OCI-M1 (cell line): ENCODE measurements at regions not wholly inside any gene's neighbourhood (a gene's known extent, or its start where the extent isn't known, plus 50 kb on each side); places are given as distances from the start of the nearest gene placed in this dataset.
A peak's percentile ranks its signal among the peaks of the same experiment; 100 is the strongest.
"Not testable (repeated sequence)": the region's sequence is repeated elsewhere in the genome, so short reads cannot be mapped to it uniquely, and the experiment has no call there.

Source experiments
- DNase-seq: peaks from one replicate; lab custom pipeline; 2025; lab: John Stamatoyannopoulos, UW

DNA sequence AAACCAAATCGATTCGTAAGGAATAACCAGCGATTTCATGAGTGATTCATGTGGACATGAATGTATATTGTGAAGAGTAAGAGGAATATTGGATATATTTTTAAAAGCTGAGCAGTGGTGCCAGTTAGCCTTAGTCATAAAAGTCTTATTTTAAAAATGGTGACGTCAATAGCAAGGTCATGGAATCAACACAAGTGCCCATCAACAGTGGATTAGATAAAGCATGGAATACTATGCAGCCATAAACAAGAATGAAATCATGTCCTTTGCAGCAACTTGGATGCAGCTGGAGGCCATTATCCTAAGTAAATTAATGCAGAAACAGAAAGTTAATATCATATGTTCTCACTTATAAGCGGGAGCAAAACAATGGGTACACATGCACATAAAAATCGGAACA is 89.0 kb upstream of the STOX2 start:
- no peak for DNase-seq

DNA sequence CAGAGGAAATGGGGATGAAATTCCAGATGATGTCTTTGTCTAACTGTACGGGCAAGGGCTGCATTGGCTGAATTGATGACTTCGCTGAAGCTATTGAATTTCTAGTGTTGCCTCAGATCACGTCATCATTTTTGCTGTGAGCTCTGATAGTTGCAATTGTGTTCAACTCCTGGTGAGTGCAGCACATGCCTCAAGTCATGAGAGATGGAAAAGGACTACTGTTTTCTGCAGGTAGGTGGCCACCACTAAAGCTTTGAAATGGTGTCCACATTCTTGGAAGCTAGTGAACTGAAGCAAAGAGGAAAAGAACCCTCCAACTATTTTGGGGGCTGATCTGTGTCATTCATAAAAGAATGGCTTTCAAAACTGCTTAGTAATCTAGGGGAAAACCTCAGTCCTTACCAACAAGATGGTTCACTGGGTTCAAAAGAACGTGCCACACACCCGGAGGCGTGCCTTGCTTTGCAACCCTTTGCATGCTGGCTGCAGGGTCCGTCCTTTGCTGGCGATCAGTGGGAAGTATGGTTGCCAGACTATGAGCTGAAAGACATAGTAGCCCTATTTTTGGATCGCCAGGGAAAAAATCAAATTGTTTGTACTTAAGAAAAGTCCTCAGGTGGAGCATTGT is 88.1 kb upstream of the STOX2 start:
- DNase-seq, result no peak

DNA sequence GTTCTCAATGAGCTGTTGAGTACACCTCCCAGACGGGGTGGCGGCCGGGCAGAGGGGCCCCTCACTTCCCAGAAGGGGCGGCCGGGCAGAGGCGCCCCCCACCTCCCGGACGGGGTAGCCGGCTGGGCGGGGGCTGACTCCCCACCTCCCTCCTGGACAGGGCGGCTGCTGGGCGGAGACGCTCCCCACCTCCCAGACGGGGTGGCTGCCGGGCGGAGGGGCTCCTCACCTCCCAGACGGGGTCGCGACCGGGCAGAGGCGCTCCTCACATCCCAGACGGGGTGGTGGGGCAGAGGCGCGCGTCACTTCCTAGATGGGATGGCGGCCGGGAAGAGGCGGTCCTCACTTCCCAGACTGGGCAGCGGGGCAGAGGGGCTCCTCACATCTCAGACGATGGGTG is 86.5 kb upstream of the STOX2 start:
- not testable (repeated sequence) for DNase-seq

DNA sequence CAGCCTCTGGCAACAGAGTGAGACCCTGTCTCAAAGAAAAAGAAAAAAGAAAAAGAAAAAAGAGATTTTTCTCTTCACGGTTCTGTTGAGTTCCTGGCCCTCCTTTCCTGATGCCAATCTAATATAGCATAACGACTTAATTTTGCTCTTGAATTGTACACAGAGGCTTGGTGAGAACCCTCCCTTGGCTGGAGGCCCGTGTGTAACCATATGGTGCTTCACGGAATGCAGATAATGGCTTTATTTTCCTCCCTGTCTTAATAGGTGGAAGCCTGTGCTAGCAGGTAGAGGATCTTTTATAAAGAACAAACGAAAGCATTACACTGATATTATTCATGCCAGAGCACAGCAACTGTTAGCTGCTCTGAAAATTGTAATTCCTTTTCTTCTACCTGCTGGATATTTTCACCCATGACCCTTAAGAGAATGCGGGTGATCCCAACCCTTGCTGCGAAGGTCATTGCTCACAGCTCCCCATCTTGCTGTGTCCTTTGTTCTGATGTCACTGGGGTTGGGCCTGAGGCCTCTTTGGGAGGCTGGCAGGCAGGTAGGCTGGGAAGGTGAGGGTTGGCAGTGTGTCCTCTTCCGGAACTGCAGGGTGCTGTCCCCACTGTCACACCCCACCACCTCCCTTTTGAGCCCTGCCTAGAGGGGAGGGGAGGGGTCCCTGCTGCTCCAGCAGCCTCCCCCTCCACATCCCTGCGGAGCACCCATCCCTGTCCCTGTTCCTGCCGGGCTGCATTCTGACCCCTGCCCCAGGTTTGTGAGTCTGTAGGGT is 83.8 kb upstream of the STOX2 start:
- DNase-seq, result no peak

DNA sequence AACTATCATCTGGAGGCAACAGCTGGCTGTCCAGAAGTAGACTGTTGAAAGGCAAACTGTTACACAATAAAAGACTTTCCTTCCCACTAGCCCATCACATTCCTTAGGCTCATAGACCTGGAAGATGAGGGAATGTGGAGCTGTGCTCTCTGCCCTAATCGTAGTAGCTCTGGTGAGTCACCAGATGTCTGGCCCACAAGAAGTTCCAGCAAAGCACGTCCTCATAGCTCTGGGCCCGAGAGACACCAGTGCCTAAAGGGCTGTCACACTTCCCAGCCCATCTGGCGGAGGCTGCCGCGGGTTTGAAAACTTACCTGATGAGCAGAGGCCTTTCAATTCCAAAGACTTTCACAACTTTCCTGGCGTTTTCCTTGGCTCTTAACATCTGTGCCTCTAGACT is 81.7 kb upstream of the STOX2 start:
- DNase-seq, result no peak

DNA sequence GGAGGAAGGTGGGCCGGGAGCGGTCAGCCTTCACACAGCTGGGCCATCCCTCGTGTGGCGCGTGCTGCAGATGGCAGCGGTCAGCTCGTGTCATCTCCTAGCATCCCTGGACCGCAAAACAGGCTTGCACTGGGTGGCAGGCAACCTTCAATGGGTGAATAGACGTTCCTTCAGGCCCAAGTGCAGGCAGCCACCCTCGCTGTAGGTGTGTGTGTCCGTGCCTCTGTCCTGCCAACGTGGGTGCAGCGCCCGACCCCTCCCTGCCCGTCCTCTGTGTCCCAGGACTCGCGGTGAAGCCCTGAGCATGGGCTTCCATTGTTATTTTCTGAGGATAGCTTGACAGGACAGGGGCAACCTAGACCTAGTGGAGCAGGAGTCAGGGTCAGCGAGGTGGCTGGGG is 79.8 kb upstream of the STOX2 start:
- DNase-seq, result no peak

DNA sequence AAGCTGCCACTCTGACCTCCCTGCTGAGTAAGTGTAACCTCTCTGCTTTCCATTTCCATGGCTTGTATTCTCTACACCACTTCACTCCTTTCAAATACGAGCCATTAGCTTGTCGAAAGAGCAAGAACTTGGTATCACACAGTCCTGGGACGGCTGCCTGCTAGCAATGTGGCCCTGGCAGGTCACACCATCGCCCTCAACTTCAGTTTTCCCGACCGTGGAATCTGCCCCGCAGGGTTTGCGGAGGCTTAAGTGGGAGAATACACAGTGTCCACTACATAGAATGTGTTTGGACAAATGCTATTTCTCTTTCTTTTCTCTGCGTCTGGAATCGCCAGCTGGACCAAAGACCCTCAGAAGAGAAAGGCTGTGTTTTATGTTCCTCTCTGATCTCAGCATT is 78.6 kb upstream of the STOX2 start:
- no peak for DNase-seq

DNA sequence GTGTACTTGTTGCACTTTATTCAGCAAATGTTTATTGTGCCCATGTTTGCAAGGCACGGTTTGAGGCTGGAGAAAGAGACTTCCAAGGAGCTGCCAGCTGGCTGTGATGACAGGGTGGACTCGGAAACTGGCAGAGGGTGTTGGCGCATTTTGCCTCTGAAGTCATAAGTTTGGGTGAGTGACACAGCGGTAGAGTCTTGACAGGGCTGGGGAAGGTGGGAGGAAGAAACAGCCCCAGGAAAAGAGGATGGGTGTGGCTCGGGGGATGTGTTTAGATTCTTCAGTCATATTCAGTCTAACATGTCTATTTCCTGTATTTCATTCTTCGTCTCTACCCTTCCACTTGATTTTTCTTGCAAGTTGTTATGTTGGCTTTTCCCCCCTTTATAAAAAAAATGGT is 77.0 kb upstream of the STOX2 start:
- DNase-seq, result no peak

DNA sequence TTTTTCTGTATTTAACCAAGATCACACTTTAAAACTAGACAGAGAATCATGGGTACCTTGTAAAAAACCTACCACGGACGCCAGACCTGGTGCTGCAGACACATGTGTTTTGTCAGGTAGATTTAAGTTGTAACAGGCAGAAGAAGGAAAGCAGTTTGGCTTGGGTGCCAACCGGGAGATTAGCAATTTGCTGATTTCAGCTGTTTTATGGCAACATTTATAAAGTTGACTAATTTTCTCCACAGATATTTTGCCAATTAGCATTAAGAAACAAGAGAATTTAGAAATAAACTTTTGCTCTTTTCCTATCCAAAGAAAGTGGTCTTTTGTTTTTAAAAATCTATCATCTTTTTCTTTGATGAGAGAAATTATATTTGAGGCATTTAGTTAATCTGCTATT is 76.3 kb upstream of the STOX2 start:
- DNase-seq, result no peak

DNA sequence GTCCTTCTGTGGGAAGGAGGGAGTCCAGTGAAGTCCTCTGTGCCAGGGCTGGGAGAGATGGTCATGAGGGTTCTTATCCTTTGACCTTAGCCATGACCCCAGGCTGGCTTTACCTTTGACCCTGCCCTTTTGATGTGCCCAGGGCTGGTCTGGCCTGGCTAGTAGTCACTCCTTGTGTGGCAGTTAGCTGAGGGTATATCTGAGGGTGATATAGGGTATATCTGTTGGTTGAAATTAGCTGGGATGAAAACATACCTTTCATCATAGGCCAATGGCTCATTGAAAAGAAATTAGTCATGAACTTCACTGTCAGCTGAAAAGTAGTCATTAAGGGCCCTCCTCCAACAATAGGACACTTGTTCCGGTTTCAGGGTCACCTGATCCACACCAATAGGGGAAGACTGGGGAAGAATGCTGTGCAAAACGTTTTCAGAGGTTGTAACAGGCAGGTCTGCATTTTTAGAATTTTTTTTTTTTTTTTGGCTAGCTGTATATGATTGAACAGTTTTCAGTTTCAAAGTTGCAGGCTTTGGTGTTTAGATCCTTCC is 74.6 kb upstream of the STOX2 start:
- DNase-seq, result no peak

DNA sequence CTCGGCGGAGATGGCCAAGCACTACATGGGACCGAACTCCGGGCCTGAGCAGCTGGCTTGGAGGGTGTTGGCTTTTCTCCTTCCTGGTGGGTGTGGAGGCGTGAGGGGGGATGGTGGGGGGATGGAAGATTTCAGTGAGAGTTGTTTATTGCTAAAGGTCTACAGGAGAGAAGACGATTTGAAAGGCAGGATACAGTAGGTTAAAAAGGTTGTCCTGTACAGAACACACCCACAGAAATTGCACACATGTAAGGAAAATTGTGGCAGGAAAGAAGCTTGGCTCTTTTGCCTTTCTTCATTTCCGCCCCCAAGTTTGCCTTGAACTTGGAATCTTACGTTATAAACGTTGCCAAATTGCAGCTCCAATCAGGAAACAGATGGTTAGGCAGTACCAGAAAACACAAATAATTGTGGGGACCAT is 74.1 kb upstream of the STOX2 start:
- DNase-seq, result no peak

DNA sequence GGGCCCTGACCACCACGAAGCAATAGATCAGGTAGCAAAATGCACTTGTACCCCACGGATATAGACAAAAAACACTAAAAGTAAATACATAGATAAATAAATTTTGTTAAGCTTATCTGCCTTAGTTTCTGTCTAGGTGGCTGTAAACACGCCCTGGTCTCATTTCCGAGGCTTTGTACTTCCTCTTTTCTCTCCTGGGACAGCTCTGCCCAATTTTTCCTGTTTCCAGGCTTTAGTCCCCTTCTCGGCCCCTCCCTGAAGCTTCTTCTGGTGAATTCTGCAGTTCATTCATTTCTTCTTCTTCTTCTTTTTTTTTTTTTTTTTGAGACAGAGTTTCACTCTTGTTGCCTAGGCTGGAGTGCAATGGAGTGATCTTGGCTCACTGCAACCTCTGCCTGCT is 73.4 kb upstream of the STOX2 start:
- DNase-seq, result peak; percentile 70

DNA sequence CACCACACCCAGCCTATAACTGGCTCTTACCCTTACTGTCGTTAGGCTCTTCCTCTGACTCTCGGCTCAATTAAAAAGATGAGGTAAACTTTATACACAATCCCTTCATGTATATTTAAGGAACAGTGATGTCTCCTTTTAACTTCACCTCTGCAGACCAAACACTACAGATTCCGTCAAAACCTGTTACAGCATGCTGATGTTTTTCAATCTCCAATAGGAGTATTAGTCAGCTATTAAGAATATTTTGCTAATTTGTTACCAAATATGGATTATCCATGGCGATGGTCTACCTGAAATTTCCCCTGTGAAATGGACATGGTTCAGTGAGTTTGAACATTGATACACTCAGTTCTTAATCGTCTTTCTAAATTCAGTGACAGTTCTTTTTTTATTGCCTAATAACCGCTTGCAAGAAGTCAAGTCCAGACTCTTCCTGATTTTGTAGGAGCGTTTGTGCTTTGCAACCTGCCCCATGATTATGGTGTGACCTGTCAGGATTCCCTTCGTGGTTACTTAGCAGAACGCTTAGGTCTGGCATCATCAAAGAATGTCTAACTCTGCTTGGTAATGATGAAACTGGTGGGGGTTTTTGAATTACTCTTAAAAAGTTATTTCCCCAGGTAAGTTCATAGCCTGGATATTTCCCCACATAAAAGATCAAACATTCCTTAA is 72.2 kb upstream of the STOX2 start:
- no peak for DNase-seq

DNA sequence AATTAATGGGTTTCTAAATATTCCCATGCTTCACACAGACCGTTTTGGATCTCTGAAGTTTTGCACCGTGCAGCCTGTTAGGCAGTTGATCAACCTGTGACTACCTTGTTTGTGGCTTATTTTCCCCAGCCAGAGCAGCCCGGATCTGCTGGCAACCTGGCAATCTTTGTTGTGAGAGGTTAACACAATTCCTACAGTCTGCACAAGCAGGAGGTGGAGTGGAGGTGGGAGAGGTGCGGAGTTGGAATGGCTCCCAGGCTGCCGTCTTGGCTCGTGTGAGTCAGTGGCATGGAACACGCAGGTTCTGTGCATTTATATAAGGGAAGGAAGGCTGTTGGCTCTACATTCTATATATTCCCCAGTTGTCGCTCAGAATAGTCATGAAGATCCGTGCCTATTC is 70.9 kb upstream of the STOX2 start:
- DNase-seq, result no peak

DNA sequence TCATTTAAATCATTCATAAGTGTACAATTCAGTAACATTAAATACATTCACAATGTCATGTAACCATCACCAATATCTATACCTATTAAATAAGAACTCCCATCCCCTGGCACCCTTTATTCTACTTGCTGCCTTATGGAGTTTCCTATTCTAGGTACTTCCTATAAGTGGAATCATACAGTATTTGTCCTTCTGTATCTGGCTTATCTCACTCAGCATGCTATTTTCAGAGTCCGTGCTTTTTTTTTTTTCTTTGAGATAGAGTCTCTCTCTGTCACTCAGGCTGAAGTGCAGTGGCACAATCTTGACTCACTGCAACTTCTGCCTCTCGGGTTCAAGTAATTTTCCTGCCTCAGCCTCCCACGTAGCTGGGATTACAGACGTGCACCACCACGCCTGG is 67.9 kb upstream of the STOX2 start:
- no peak for DNase-seq

DNA sequence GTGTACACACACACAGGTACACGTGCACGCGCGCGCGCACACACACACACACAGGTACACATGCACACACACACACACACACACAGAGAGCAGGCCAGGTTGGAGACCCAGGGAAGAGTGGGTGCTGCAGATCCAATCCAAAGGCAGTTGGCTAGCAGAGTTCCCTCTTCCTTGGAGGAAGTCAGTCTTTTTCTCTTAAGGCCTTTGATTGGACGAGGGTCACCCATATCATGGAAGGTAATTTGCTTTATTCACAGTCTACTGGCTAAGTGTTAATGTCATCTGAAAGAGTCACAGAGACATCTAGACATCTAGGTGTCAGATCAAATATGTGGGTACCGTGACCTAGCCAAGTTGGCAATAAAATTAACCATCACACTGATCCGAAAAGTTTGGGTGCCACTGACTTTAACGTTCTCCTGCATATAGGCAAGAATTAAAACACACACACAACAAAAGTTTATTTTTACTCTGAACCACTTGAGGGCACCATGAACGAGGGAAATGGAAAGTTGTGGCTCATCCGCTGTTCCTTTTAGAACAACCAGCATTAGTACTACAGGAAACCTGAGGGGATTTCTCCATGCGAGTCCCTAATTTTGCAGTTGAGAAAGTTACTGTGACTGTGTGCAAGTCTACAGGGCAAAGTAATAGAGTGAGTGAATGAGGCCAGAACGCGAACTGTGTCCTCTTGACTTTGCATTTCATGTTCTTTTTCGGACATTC is 66.0 kb upstream of the STOX2 start:
- peak; percentile 38 for DNase-seq

DNA sequence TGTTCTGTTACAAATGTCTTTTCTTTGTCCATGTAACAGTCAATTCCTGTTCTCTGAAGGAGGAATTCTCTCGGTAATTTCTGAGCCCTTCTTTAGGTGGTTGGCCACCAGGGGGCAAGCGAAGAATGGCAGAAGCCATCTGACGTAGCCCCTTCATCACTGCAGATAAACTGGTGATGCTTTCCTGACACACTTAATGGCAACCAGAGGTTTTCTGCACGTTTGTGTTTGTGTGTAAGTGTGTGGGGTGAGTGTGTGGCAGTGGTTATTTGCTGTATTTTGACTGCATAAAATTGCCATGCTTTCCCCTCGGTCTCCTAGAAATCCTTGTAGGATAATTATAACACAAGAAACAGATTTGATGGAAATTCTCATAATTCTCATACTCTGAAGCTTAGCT is 64.8 kb upstream of the STOX2 start:
- peak; percentile 91 for DNase-seq

DNA sequence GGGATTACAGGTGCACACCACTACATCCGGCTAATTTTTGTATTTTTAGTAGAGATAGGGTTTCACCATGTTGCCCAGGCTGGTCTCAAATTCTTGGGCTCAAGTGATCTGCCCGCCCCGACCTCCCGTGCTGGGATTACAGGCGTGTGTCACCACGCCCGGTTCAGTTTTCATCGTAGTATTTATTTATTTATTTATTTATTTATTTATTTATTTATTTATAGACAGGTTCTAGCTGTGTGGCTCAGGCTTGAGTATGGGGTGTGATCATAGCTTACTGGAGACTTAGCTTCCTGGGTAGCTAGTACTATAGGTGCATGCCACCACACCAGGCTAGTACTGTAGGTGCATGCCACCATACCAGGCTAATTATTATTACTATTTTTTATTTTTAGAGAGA is 64.1 kb upstream of the STOX2 start:
- DNase-seq, result no peak

DNA sequence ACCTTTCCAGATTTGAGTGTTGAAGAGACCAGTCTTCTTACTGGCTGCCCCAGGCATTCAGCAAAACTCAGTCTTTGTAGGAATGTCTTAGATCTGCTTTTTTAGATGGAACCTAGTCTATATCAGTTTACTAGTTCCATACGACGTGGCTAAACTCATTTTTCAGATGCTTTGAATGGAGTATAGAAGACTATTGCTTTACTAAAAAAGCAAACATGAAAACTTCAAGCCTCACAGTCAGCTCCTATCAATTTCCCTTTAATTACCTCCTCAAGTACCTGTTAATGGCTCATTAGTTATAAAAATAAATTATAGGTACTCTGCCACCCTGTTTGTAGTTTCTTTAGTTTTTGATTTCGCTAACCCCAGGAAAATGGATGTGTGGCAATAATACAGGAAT is 63.0 kb upstream of the STOX2 start:
- DNase-seq, result no peak

DNA sequence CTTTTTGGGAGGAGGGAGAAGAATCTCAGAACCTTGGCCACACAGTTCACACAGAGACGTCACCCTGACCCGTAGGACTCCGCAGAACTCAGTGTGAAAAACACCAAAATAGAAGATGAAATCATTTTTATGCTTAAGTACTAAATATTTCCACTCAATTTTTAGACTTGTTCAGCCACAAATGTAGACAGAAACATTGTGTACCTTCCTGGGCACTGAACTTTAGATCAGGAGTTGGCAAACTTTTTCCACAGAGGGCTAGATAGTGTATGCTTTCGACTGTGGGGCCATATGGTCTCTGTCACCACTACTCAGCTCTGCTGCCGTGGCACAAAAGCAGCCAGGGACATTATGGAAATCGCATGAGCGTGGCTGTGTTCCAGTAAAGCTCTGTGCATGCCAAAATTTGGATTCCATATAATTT is 61.8 kb upstream of the STOX2 start:
- DNase-seq, result no peak

DNA sequence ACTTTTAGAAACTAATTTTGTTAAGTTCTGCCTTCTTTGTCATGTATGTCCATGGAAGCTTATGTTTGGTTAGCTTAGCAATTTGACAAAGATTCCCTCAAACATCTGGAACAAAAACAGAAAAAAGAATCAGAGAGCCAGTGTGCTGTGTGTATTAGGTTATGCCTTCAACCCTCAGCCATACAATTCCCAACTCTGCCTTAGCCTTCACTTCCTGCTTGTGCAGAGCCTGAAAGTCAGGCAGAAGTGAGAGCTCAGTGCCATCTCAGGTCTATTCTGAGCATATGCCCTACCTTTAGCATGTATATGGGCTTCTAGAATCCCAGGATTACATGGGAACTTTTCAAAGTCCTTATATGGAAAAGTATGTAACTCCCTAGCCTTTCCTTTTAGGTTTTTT is 58.2 kb upstream of the STOX2 start:
- DNase-seq, result no peak

DNA sequence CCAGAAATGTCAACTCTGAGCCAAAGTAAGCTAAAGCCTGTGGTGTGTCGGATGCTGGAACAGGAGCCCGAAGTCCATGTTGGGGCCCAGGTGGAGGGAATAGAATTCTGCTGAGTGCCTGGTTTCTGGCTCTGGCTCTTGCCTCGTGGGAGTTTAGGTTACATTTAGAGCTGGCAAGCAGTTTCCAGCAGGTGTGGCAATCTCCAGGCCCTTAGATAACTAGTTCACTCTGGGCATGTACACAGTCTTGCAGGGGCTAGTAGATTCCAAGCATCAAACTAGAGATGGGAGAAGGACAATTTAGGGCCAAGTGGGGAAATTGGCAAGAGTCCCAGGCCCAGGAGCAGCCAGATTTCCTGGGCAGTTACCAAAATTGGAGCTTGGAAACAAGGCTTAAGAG is 56.3 kb upstream of the STOX2 start:
- DNase-seq, result no peak
